Vagina (tissue), 2 donors: ENCODE measurements at regions not wholly inside any gene's neighbourhood (a gene's known extent, or its start where the extent isn't known, plus 50 kb on each side); places are given as distances from the start of the nearest gene placed in this dataset.

ENCODE experiments used
- CTCF ChIP-seq, 3 experiments: fragments of 450-650 bp in 2 of 3; fragments of 200-600 bp in 1 of 3; sonication (generic) in 1 of 3; IDR thresholded peaks; one replicate each; pipeline ENCODE4 v1.5.1; 2017 to 2019; ENCODE audit warnings: antibody characterized with exemption in 3 of 3, mild to moderate bottlenecking in 2 of 3, moderate library complexity in 2 of 3
- POLR2A ChIP-seq, 2 donors: fragments of 450-650 bp; IDR thresholded peaks; one replicate each; pipeline ENCODE4 v1.6.1; 2017; ENCODE audit warnings: antibody characterized with exemption in 2 of 2, mild to moderate bottlenecking in 2 of 2, moderate library complexity in 2 of 2

- TF ChIP-seq CTCF (IDR thresholded peaks at IDR 0.05) (no peak), POLR2A (IDR thresholded peaks at IDR 0.05) (no peak)
These were observed 166.6 kb upstream of the TAB2 start for GRCh38 chr6:149150801-149151398.
